GM12878 (cell line): ENCODE measurements at regions not wholly inside any gene's neighbourhood (a gene's known extent, or its start where the extent isn't known, plus 50 kb on each side); places are given as distances from the start of the nearest gene placed in this dataset.

ENCODE experiments used
- ASH2L ChIP-seq: fragments of 300-600, 200-600 bp; sonication (generic); IDR thresholded peaks from 2 replicates; pipeline ENCODE4 v1.6.1; 2017; ENCODE audit warnings: low read depth, mild to moderate bottlenecking, borderline replicate concordance
- CBX3 ChIP-seq: fragments of 200-600 bp; sonication (generic); IDR thresholded peaks from 2 replicates; pipeline ENCODE4 v1.6.1; 2016; ENCODE audit warnings: low read depth, borderline replicate concordance
- CTCF ChIP-seq, 3 experiments: IDR thresholded peaks in 2 of 3; conservative IDR thresholded peaks in 1 of 3; 2 replicates each; pipeline ENCODE4 v1.5.1; 2011; ENCODE audit warnings: low read depth in 3 of 3, low read length in 3 of 3, mild to moderate bottlenecking in 3 of 3, control low read depth in 2 of 3, moderate library complexity in 2 of 3, inconsistent platforms in 1 of 3, mixed read lengths in 1 of 3; ENCODE audit not compliant: control insufficient read depth in 2 of 3, insufficient read depth in 1 of 3; ENCODE audit errors: extremely low read depth in 1 of 3
- JUNB ChIP-seq: IDR thresholded peaks from 2 replicates; pipeline ENCODE4 v1.6.1; 2016; ENCODE audit warnings: antibody characterized with exemption, mild to moderate bottlenecking
- MAX ChIP-seq: IDR thresholded peaks from 2 replicates; pipeline ENCODE4 v1.6.1; 2012; ENCODE audit warnings: low read depth, low read length, improper control_type of control experiment
- POLR2A ChIP-seq: IDR thresholded peaks from 2 replicates; pipeline ENCODE4 v1.6.1; 2011; ENCODE audit warnings: low read depth, mild to moderate bottlenecking, low read length
- TBL1XR1 ChIP-seq: IDR thresholded peaks from 2 replicates; pipeline ENCODE4 v1.6.1; 2012; ENCODE audit warnings: low read depth, low read length, improper control_type of control experiment
- TCF7 ChIP-seq: IDR thresholded peaks from 2 replicates; pipeline ENCODE4 v1.6.1; 2014; ENCODE audit warnings: antibody characterized with exemption, borderline replicate concordance

- TF ChIP-seq TBL1XR1 (no peak), ASH2L (no peak), CTCF (IDR thresholded peaks at IDR 0.05 in 2 of 3, conservative IDR thresholded peaks at IDR 0.05 in 1 of 3; ENCODE audit: control insufficient read depth in 2 of 3, extremely low read depth in 1 of 3, insufficient read depth in 1 of 3, low read depth in 3 of 3, low read length in 3 of 3) (no peak), CBX3 (no peak), POLR2A (no peak), JUNB (no peak), TCF7 (no peak), MAX (no peak)
Observed at GRCh38 chr2:145047554-145047953, 527.6 kb upstream of the ZEB2 start.
